Choroid plexus epithelial cell (primary cell): ENCODE measurements at regions not wholly inside any gene's neighbourhood (a gene's known extent, or its start where the extent isn't known, plus 50 kb on each side); places are given as distances from the start of the nearest gene placed in this dataset.

ENCODE experiments used
- DNase-seq: peaks from one replicate; pipeline ENCODE4 v3.0.0-alpha.2; 2010; ENCODE audit warnings: low read depth
- H3K4me3 ChIP-seq: 2 replicates; pipeline ENCODE4 v1.5.1; 2011; ENCODE audit warnings: low read depth, mild to moderate bottlenecking, control low read depth, low read length, moderate library complexity
- TF ChIP-seq, protein P1 (sequence below): conservative IDR thresholded peaks from 2 replicates; pipeline ENCODE4 v1.5.1; 2011; ENCODE audit warnings: low read depth, mild to moderate bottlenecking, control low read depth, inconsistent platforms, low read length, moderate library complexity

DNA sequence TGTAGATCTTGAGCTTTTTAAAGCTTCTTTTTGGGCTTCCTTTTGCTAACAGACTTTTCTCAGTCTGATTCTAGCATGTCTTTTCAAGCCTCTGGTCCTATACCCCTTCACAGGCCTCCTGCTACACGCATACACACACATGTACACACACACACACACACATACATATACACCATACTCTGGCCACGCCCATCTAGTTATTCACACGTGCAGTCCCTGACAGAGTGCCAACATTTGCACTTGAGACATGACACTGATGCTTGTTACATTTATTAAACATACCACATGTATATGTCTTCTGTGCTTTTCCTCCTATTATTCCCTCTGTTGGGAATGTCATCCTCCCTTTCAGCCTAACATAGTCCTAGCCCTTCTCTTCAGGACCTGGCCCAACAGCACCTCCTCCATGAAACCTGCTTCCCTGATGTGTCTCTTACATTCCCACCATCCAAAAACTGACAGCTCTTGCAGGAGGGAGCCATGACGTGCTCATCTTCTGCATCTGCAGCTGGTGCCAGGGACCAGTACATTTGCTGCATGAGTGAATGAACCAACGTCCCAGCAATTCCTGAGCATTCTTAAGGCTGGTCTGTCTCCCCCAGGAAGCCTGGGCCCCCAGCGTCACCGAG, 222.1 kb downstream of the ARHGAP12 start:
- H3K4me3 ChIP-seq = no peak overlapping the region
- TF ChIP-seq, protein P1, sequence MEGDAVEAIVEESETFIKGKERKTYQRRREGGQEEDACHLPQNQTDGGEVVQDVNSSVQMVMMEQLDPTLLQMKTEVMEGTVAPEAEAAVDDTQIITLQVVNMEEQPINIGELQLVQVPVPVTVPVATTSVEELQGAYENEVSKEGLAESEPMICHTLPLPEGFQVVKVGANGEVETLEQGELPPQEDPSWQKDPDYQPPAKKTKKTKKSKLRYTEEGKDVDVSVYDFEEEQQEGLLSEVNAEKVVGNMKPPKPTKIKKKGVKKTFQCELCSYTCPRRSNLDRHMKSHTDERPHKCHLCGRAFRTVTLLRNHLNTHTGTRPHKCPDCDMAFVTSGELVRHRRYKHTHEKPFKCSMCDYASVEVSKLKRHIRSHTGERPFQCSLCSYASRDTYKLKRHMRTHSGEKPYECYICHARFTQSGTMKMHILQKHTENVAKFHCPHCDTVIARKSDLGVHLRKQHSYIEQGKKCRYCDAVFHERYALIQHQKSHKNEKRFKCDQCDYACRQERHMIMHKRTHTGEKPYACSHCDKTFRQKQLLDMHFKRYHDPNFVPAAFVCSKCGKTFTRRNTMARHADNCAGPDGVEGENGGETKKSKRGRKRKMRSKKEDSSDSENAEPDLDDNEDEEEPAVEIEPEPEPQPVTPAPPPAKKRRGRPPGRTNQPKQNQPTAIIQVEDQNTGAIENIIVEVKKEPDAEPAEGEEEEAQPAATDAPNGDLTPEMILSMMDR = no peak
- DNase-seq = no peak

DNA sequence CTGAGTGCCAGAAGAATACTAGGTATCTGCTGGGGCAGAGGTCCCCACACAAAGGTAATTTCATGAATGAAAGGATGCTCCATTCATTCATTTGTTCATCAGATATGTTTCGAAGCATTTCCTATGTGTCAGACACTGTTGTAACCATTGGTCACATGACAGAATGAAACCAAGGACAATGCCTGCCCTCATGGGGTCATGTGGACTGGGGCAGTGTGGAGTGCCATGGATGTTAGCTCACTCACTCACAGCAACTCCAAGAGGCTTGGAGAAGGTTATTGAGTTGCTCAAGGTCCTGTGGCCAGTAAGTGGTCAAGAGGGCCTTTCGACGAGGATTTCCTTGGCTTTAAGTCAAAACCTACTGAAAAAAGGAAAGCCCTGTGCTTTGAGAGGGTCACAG, 223.5 kb downstream of the ARHGAP12 start:
- no peak overlapping the region for H3K4me3 ChIP-seq
- TF ChIP-seq, protein P1 = no peak
- DNase-seq = no peak

DNA sequence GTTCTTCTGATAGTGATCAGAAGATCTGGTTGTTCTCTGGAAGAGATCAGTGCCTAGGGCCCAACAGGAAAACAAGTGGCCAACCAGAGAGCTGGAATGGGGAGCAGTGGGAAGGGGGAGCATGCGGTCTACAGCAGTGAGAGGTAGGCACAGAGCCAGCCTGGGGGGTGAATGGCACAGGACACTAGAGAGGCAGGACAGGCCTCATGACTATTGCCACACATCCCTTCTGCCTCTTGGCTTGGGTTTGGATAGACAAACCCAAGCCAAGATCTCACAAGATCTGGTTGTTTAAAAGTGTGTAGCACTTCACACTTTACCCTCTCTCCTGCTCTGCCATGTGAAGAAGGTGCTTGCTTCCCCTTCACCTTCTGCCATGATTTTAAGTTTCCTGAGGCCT, 224.4 kb downstream of the ARHGAP12 start:
- TF ChIP-seq, protein P1 = no peak
- no peak overlapping the region for H3K4me3 ChIP-seq
- no peak for DNase-seq

DNA sequence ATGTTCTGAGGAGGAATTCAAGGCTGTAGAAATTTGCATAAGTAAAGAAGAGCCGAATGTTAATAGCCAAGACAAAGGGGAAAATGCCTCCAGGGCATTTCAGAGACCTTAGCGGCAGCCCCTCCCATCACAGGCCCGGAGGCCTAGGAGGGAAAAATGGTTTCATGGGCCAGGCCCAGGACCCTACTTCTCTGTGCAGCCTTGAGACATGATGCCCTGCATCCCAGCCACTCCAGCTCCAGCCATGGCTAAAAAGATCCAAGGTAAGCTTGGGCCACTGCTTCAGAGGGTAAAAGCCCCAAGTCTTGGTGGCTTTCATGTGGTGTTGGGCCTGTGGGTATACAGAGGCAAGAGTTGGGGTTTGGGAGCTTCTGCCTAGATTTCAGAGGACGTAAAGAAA, 225.7 kb downstream of the ARHGAP12 start:
- no peak overlapping the region for H3K4me3 ChIP-seq
- no peak for DNase-seq
- TF ChIP-seq, protein P1 = no peak

DNA sequence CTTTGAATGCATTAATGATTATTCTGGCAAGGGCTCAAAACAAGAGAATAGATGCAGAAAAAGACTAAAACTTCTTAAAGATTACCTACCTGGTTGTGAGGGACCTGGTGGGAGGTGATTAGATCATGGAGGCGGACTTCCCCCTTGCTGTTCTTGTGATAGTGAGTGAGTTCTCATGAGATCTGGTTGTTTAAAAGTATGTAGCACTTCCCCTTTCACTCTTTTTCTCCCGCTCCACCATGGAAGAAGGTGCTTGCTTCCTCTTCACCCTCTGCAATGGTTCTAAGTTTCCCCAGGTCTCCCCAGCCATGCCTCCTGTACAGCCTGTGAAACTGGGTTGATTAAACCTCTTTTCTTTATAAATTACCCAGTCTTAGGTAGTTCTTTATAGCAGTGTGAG, 226.6 kb downstream of the ARHGAP12 start:
- DNase-seq = no peak
- TF ChIP-seq, protein P1 = no peak
- H3K4me3 ChIP-seq = no peak overlapping the region

DNA sequence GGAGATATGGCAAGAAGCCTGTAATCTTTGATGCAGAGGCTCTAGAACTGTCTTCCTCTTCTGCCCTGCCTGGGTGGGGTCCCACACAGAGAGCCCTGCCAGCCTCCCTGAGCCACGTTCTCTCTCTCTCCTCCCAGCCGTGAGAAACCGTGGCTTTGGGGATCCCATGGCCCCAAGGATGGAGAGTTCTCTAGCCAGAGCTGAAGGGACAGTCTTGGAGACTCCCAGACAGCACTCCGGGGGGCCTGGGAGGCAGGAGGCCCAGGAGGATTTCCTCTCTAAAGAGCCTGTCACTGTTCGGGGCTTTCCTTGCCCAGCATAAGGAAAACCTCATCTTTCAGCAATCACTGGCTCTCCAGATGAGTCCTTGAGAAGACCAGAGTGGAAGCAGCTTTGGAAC, 227.1 kb downstream of the ARHGAP12 start:
- no peak overlapping the region for H3K4me3 ChIP-seq
- TF ChIP-seq, protein P1 = no peak
- DNase-seq = no peak

DNA sequence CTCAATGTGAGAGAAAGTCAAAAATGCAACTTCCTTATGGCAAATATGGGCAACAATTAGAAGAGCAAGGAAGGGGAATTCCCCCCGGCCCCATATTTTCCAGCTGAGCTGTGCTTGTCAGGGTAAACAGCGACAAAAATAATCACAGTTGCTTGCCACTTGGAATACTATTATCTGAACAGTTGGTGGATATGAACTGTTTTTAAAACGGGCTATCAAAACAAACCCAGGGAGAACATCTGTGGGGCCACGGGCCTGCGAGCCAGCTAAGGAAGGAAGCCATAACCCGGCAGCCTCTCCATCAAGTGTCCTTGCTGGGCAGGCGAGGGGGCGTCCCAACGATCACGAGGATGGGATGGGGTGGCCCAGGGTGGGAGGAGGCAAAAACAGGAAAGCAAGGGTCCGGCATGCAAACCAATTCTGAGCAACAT, 228.4 kb downstream of the ARHGAP12 start:
- TF ChIP-seq, protein P1 = no peak
- DNase-seq = peak; percentile 44
- no peak overlapping the region for H3K4me3 ChIP-seq
